Left lobe of liver (tissue), 2 donors: ENCODE measurements at regions not wholly inside any gene's neighbourhood (a gene's known extent, or its start where the extent isn't known, plus 50 kb on each side); places are given as distances from the start of the nearest gene placed in this dataset.
A peak's percentile ranks its signal among the peaks of the same experiment; 100 is the strongest.

Source experiments
- ATAC-seq: fragments of 200-7000 bp; cut with Tn5 transposase; one replicate; pipeline ENCODE4 v1.9.1; 2020; ENCODE audit warnings: mild to moderate bottlenecking, moderate library complexity
- DNase-seq: peaks from one replicate; pipeline ENCODE4 v3.0.0-alpha.2; 2020; ENCODE audit warnings: low spot score
- donor health status: DM: no; HTN: no; CAD: no; lungs with moderate emphysema.
- donor health status: DM: no; HTN: yes; CAD: no.

DNA sequence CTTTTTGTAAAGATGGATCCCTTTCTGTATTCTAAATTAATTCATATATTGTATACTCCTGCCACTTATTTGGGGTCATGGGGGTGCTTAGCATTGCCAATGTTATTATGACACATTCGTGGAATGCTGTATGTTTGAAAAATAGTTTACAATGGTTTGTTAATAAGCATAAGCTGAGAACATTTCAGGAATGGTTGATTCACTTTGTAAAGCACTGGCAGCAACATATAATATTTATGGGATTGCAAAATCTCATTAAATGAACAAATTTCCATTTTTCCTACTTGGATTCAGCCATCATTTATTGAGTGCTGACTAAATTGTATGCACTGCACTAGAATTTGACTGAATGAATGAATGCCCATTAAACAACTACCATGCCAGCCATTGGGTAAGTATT is 215.2 kb upstream of the KLF4 start:
- DNase-seq: no peak
- ATAC-seq: no peak

DNA sequence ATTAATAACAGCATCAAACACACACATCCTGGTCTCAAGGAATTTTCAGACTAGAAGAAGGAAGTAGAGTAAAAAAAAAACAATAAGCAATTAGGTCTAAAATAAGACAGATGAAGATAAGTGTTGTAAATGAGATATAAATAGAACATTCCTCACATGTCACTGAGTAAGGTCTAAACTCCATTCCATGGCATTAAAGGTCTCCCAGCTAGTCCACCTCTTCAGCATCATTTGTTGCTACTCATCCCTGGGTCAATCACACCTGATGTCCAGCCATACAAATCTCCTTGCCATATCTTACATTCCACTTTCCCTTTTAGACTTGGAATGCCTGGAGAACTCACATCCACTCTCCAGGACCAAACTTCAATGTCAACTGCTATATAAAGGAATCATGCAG is 214.1 kb upstream of the KLF4 start:
- ATAC-seq: no peak
- DNase-seq: no peak

DNA sequence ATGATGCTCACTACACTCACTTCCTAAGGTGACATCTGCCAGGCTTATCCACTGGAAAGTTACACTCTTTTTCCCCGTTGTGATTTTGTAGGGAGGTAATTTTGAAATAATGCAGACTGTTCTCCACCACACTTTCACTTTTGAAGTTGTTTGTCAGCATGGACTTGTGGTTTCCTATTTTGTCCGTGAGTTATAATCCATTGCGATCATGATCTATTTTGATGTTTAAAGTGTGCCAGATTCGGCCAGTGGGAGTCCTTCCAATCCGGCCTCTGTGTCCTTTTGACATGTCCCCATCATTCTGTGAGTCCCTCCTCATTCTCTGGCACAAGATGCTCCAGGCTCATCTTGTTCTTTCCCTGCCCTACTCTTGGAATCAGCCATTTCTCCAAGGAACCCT is 211.3 kb upstream of the KLF4 start:
- ATAC-seq (no peak), DNase-seq (no peak)

DNA sequence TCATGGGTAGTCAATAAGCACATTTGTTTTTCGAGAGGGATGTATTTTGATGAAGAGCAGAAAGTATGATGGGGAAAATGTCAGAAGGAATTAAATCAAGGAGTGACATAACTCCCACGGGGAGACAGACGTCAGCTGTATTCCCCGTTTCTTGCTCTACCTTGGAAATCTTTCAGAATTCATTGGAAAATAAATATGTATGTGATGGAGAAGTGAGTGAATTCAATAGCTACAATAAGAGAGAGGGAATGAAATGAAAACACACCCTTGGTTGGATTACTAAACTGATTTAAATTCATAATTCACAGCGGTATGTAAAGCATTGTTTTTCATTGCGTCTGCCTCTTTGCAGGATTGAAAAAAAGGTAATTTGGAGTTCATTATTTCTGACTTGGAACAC is 209.7 kb upstream of the KLF4 start:
- DNase-seq (no peak), ATAC-seq (no peak)

DNA sequence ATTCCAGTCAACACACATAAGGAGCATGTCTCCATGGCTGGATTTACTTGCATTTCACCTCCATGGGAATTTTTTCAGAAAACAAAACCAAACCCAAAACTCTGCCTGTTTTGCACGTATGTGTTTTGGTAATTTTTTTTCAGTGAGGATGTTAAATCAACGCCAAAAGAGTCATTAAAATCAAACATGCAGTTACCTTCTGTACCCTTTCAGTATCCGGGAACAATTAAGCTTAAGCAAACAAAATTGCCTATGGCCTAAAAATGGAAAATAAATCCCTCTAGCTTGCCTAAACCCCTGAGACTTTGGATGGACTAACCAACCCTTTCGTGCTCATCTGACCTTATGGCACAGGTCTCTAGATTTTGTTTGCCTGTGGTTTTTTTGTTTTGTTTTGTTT is 209.2 kb upstream of the KLF4 start:
- ATAC-seq: no peak

DNA sequence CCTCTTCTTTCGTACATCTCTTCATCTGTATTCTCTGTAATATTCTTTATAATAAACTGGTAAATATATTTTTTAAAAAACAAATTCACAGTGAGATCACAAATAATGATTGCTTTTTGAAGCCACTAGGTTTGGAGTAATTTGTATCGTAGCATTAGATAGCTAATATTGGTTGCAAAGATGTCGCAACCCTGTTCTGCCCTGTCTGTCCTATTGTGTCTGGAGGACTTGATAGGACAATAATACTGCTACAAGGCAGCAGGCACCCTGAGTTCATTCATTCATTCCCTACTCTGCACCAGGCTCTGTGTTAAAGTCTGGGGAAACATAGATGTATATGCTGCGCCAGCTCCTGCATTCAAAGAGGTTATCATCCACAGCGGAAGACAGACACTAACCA is 206.7 kb upstream of the KLF4 start:
- DNase-seq: no peak
- no peak for ATAC-seq

More for the DNA sequence above, 209.2 kb upstream of the KLF4 start:
- DNase-seq: no peak

DNA sequence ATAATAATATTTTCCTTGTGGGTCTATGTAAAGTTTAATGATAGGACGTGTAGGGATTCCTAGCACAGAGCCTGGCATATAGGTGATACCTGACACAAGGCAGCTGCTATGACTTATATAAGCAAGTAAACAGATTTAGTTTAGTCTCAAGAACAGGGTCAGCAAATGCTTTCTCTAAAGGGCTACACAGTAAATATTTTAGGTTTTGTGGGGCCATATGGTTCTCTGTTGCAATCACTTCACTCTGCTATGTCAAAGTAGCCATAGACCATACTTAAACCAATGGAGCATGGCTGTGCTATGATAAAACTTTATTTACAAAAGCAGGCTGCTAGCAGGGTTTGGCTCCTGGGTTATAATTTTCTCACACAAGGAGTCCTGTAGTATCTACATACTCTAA is 204.8 kb upstream of the KLF4 start:
- ATAC-seq (no peak), DNase-seq (no peak)

DNA sequence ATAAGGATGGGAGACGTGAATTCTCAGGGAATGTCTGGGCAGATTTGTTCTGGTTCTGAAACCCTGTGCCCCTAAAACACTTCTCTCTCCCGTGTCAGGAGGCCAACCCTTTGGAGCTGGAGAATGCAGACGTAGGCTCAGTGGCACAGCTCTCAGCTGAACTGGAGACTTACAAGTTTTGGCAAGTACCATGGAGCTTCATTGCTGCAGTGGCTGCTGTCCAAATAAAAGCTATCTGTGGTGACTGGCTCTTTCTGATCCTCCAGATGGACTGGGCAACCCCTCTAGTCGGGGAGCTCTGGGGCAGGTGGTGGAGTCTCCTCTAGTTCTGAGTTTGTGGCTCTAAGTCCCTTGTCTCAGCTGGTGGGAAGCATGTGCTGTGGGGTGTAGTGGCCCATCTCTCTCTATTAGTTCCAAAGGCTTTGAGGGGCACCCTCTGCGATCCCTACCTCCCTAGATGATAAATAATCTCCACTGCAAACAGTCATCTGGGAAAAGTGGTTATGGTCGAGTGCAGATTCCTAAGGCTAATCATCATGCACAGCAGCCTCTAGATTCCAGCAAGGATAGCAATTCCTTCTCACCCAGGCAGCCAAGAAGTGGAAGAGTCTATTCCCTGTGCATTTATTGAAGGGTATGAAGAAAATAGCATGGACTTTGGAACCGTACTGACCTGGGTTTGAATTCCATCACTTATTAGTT is 204.2 kb upstream of the KLF4 start:
- ATAC-seq (no peak), DNase-seq (no peak)

DNA sequence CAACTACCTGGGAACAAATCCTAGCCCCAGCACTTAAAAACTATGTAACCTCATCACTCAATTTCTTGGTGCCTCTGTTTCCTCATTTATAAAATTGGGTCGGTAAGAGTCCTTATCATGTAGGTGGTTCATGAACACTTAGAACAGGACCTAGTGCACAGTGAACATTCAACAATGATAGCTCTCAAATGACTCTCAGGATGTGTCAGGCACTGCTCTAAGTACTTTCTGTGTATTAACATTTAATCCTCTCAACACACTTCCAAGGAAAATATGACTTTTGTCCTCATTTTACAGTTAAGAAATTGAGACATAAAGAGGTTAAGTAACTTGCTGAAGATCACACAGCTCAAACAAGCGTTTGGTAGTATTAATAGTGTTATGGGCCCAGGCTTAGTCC is 202.1 kb upstream of the KLF4 start:
- ATAC-seq (no peak), DNase-seq (no peak)

DNA sequence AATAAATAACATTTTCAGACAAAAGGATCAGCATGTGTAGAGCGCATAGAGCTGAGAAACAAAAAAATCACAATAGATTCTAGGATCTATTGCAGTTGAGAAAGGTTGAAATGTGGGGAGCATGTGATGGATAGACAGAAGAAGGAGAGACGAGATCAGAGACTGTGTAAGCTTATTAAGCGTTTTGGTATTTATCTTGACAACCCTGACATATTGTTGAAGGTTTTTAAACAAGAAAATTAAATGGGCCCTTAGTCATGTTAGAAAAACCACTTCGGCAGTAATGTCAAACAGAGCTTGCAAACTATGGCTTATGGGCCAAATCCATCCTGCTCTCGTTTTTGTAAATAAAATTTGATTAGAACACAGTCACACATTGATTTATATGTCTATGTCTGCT is 200.5 kb upstream of the KLF4 start:
- DNase-seq: no peak
- no peak for ATAC-seq

DNA sequence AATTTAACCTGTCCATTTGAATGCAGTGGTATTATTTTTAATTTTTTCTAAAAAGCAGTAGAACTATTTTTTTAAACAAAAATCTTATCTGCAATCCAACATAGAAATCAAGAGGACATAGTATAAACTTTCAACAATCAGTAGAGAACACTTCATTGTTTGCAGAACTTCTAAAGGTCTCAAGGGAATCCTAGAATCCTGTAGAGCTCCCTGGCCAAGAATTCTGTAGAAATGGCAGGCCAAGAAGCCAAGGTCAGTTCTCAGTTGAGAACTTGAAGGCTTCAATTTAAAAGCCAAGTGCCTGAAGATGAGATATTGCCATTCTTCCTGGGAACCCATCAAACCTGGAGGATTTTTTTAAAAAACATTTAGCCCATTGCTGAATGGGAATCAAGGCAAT is 199.2 kb upstream of the KLF4 start:
- DNase-seq (no peak), ATAC-seq (no peak)

DNA sequence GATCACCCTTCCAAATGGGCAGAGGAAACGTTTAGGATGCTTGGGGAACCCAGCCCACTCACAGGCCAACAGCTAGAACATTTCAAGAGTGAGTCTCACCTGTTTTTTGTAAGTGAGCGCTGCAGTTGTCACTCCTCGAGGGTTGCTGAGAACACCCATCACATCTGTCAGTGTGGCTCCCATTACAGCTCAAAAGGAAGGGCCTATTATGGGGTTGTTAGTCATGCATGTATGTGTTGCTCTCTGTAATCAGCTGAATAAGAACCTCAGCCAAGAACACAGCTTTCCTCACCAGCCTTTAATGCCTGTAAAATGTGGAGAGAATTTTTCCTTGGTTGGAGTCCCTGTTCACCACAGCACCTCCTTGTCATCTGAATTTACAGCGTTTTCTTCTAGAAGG is 196.3 kb upstream of the KLF4 start:
- ATAC-seq (no peak), DNase-seq (no peak)

DNA sequence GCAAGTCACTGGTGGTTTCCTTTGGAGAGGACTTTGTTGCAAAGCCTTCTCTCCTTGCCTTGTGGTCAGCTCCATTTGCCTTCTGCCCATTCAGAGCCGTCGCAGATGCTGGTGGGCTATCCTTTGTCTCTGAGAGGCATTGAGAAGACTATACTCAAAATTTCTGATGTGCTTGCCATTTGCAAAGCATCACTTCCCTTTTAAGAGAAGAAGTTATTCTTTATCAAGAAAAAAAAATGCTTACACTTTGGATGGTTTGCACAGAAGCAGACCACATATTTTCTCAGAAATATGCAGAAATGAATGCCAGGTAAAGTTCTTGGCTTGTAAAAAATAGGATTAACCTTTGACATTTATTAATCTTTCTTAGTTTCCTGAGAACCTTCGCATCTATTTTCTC is 195.8 kb upstream of the KLF4 start:
- ATAC-seq (no peak), DNase-seq (no peak)

DNA sequence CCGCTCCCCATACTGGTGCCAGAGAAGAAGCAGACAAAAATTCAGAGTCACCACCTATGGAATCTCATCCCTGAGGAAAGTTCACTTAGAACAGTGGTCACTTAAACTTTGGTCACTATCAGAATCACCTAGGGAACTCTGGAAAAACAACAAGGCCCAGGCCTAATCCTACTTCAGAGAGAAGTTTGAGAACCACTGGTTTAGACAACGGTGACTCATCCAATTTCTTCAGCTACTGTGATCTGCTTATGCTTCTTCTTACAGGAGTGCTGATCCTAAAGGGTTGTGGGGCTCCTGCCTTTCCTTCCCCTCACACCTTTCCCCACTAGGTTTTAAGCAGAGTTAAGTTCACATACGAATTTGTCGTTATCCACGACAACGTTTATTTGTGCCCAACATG is 194.7 kb upstream of the KLF4 start:
- ATAC-seq (no peak), DNase-seq (no peak)

DNA sequence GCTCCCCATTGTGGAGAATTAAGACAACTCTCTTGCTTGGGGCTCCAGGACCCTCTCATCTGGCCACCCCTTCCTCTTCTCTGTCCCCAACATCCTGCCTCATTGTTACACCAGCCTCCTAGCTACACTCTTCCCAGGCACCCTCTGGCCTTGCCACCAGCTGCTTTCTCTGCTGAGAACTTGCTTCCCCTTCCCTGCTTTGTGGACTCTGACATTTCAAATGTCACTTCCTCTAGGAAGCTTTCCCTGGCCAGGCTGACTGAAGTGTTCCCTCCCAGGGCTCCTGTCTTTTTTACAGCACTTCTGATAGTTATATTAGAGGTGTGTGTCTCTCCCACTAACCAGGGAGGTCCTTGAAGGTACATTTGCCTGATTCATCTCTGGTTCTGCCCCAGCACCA is 194.0 kb upstream of the KLF4 start:
- peak; percentile 56 for ATAC-seq
- no peak for DNase-seq

DNA sequence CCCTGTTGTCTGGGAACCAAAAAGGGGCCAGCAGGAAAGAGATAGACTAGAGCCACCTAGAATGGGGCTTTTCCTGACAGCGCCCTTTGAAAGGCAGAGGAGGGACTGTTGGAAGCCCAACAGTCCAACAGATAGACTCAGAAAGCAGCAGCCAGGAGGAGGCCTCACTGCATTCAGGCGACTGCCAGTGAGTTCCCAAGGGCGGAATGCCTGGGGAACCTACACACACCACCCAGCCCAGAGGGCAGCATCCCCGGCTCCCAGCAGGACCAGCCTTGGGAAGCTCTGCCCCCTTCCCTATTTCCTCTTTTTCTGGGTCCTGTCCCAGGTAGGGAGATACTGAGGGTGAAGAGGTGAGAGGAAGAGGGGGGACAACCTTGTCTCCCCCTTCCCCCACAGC is 192.4 kb upstream of the KLF4 start:
- DNase-seq (no peak), ATAC-seq (no peak)

DNA sequence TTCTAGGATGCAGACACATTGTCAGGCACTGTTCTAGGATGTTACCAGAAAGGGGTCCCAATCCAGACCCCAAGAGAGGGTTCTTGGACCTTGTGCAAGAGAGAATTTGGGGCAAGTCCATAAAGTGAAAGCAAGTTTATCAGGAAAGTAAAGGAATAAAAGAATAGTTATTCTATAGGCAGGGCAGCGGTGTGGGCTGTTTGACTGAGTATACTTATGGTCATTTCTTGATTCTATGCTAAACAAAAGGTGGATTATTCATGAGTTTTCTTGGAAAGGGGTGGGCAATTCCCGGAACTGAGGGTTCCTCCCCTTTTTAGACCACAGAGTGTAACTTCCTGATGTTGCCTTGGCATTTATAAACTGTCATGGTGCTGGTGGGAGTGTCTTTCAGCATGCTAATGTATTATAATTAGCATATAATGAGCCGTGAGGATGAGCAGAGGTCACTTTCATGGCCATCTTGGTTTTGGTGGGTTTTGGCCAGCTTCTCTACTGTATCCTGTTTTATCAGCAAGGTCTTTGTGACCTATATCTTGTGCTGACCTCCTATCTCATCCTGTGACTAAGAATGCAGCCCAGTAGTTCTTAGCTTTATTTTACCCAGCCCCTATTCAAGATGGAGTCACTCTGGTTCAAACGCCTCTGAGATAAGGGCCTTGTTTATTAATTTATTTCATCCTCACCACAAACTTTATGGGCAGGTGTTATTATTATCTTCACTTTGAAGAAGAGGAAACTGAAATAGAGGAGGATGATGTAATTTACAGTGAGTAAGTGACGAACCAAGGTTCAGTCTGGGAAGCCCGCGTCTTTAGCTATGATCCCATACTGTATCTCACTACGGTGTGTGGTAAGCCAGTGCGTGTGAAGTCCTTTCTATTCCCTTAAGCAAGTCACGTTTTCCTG is 186.0 kb upstream of the KLF4 start:
- ATAC-seq (no peak), DNase-seq (no peak)

DNA sequence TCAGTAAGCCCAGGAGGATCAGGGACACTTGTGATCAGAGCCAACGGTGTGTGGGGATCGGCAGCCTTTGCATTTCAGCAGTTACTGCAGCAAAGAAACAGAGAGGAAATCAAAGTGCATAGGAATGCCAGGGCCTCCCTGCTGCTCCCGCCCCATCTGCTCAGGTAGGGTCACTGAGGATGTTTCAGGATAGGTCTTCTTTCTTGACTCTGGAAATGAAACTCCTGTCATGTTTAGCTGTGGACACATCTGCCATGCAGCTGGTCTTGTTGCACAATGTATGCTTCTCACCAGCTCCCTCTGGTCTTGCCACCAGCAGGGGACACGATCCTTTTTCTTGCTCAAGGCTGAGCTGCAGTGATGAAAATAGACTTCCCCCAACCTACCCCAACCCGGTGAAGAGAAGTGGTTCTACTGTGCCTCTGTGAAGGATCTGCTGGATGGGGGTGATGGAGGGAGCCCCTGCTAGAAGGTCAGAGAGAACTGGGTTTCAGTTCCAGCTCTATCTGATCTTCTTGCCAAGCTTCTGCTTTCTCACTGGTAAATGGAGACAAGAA is 185.2 kb upstream of the KLF4 start:
- no peak for DNase-seq
- ATAC-seq: peak; percentile 49

DNA sequence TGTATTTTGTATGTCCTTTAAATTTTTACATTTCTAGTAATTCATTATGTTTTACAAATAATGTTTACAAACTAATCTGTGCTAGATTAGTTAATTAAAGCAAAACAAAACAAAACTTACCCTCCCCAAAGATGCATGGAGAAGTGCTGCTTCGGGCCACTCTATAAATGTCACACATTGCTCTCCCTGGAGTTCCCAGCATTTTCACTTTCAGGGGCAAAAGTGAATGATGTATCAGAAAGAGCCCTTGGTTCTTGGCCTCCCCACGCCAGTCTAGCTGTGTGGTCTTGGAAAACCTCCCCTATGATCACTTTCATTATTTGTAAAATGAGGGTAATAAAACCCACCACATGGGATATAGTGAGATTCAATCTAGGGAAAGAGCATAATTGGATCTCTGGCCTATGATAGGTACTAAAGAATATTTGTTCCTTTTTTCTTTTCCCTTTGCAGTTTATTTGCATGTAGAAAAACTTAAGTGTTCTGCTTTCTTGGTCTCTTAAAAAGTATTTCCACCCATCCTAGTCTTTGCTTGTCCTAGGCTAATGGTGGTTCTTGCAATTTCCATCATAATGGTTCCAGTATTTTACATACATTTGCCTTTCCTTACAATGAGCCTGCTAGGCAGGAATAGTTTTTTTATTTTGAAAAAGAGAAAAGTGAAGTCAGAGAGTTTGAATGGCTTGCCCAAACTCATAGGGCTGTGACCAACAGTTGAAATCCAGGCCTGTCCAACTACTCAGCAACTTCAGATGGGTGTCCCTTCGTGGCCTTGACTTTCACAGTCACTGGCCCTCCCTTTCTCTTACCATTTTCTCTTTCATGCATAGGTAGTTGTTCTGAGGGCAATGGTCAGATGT is 184.5 kb upstream of the KLF4 start:
- no peak for ATAC-seq

DNA sequence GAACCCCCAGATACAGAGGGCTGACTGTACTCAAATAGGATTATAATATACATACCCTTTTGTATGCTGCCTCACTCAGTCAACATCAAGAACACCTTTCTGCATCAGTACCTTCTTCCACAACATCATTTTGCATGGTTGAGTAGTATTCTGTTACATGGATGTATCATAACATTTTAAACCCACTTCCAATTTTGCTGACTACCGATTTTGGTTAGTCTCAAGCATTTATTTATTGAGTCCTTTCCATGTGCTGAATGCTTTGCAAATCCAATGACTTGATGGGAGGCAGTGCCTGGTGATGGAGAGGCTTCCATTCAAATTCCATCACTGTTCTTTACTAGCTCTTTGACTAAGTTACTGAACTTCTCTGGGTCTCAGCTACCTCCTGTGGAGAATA is 182.0 kb upstream of the KLF4 start:
- DNase-seq (no peak), ATAC-seq (no peak)

More for the DNA sequence above, 184.5 kb upstream of the KLF4 start:
- no peak for DNase-seq

DNA sequence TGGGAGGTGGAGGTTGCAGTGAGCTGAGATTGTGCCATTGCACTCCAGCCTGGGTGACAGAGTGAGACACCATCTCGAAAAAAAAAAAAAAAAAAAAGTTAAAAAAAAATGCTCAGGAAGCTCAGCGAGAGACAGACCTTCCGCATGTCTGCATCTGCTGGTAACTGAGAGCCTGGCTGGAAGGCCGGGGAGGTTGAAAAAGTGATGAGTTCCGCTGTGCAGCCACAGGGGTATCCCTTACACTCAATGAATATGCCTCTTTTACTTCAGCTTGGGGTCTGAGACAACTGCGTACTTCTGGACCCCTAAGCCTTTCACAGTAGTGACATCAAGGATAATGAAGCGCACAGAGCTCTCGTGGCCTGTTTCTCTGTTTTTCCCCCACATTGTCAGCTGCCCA is 179.9 kb upstream of the KLF4 start:
- DNase-seq: no peak
- no peak for ATAC-seq
